ENCODE measurements at regions not wholly inside any gene's neighbourhood (a gene's known extent, or its start where the extent isn't known, plus 50 kb on each side); places are given as distances from the start of the nearest gene placed in this dataset.
A peak's percentile ranks its signal among the peaks of the same experiment; 100 is the strongest.
"Not testable (repeated sequence)": the region's sequence is repeated elsewhere in the genome, so short reads cannot be mapped to it uniquely, and the experiment has no call there.

DNA sequence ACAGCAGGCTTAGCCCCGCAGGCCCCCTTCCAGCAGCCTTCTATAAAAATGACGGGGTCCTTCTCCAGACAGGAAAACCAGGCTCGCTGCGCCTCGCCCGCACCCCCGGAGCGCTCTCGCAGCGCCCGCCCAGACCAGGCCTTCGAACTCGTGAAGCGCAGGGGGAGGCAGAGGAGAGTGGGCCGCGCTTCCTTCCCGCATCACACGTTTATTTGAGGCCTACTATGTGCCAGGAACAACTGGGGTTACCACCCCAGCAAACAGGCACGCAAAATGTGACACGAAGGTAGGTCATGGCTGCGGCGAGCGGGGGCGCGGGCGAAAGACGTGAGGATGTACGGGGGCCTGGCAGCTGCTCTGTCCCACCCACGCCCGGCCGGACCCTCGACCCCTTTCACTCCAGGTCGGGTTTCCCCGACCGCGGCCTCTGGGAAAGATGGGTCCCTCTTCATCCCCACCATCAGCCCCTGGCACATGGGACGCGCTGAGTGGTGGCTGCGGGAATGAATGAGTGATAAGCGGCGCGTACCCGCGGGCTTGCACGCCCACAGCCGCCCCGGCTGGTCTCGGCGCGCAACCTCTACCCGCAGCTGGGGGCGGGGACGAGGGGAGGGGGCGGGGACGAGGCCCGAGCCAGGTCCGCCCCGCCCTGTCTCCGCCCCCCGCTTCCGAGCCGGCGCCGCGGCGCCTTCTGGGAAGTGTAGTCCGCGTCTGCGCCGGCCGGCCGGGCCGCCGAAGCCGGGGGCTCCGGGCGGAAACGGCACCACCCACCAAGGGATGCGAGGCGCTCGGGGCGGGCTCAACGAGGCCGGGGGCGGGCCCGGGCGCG lies 59.1 kb downstream of the ZNF467 start:
- peak; percentile 94 to 95 for DNase-seq
- H3K27ac ChIP-seq = peak overlapping the region; percentile 21; the same call in 1 of the 2 replicates
- peaks cover 16% of the 10 kb centered on the region for H3K9me3 ChIP-seq (replicated peaks)
- no peaks in the 10 kb centered on the region for H3K27me3 ChIP-seq
- H3K4me1 ChIP-seq = peaks cover 12% of the 10 kb centered on the region; the same call in 1 of the 2 replicates
- H3K36me3 ChIP-seq = no peaks in the 10 kb centered on the region
- peak overlapping the region; percentile 96 for H3K4me3 ChIP-seq

DNA sequence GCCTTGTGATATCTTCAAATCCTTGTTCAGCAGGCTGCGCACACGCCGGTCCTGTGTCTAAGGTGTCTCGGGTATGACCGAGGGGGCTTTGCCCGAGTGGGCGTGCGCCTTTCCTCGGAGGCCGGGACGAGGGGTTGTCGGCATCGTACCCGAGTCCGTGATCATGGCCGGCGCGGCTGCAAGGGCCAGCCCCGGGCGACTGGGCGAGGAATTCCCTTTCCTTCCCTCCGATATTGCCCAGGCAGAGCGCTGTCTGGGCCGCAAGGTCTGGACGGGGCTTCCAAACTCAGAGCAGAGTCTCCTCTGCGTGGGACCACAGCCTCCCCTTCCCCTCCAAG lies 59.7 kb downstream of the ZNF467 start:
- peaks cover 9% of the 10 kb centered on the region; the same call in 1 of the 2 replicates for H3K4me1 ChIP-seq
- peaks cover 17% of the 10 kb centered on the region for H3K9me3 ChIP-seq (replicated peaks)
- no peaks in the 10 kb centered on the region for H3K36me3 ChIP-seq
- H3K27ac ChIP-seq = no peak overlapping the region
- H3K4me3 ChIP-seq = no peak overlapping the region
- no peak for DNase-seq
- no peaks in the 10 kb centered on the region for H3K27me3 ChIP-seq

GRCh38 chr7:149713061-149713730 lies 60.2 kb downstream of the ZNF467 start:
- no peaks in the 10 kb centered on the region for H3K36me3 ChIP-seq

DNA sequence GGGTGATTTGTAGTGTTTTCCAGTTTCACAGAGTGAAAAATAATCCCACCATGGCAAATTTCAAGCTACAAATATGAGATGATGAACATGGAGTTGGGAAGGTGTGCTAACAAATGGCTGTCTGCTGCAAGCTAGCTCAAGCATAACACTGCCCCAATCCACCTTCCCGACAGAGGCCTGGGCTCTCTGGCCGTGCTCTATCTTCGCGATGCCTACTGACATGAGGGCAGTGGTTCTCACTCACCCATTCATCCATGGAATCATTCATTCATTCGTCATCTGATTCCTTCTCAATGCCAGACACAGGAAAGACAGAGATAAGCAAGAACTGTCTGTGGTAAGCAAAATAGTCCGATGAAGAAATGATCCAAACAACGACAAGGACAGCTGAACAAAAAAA lies 65.4 kb downstream of the ZNF467 start:
- no peaks in the 10 kb centered on the region for H3K36me3 ChIP-seq
- no peaks in the 10 kb centered on the region for H3K27me3 ChIP-seq
- DNase-seq = no peak
- H3K4me1 ChIP-seq = peaks cover 6% of the 10 kb centered on the region; the same call in 1 of the 2 replicates
- H3K9me3 ChIP-seq (replicated peaks) = peaks cover 17% of the 10 kb centered on the region
- H3K4me3 ChIP-seq = no peak overlapping the region
- H3K27ac ChIP-seq = no peak overlapping the region

More at GRCh38 chr7:149713061-149713730, 60.2 kb downstream of the ZNF467 start:
- Histone ChIP-seq H3K27me3 (no peaks in the 10 kb centered on the region), H3K4me3 (no peak overlapping the region), H3K27ac (no peak overlapping the region), H3K9me3 (replicated peaks) (peaks cover 17% of the 10 kb centered on the region), H3K4me1 (peaks cover 9% of the 10 kb centered on the region; the same call in 1 of the 2 replicates)
- DNase-seq = no peak

GRCh38 chr7:149707448-149707886 lies 65.9 kb downstream of the ZNF467 start:
- DNase-seq = peak in 1 of 2 experiments; percentile 40
- no peak overlapping the region for H3K27ac ChIP-seq
- H3K4me1 ChIP-seq = peaks cover 6% of the 10 kb centered on the region; the same call in 1 of the 2 replicates
- no peaks in the 10 kb centered on the region for H3K36me3 ChIP-seq
- no peaks in the 10 kb centered on the region for H3K27me3 ChIP-seq
- peaks cover 17% of the 10 kb centered on the region for H3K9me3 ChIP-seq (replicated peaks)
- H3K4me3 ChIP-seq = no peak overlapping the region

GRCh38 chr7:149706398-149706797 lies 67.0 kb downstream of the ZNF467 start:
- no peaks in the 10 kb centered on the region for H3K36me3 ChIP-seq
- H3K27me3 ChIP-seq = no peaks in the 10 kb centered on the region
- no peak overlapping the region for H3K4me3 ChIP-seq
- no peak overlapping the region for H3K27ac ChIP-seq
- no peak for DNase-seq
- peaks cover 6% of the 10 kb centered on the region; the same call in 1 of the 2 replicates for H3K4me1 ChIP-seq
- H3K9me3 ChIP-seq (replicated peaks) = peaks cover 16% of the 10 kb centered on the region

- Histone ChIP-seq H3K9me3 (replicated peaks) (peaks cover 3% of the 10 kb centered on the region; the same call in 1 of the 2 replicates), H3K4me1 (peaks cover 6% of the 10 kb centered on the region; the same call in 1 of the 2 replicates), H3K4me3 (no peak overlapping the region), H3K27me3 (no peaks in the 10 kb centered on the region), H3K36me3 (no peaks in the 10 kb centered on the region), H3K27ac (no peak overlapping the region)
- DNase-seq = no peak
These were observed 68.9 kb downstream of the ZNF467 start for GRCh38 chr7:149704507-149704906.

GRCh38 chr7:149703044-149703650 lies 70.2 kb downstream of the ZNF467 start:
- Histone ChIP-seq H3K27me3 (no peaks in the 10 kb centered on the region), H3K9me3 (replicated peaks) (peaks cover 7% of the 10 kb centered on the region; the same call in 1 of the 2 replicates), H3K4me3 (no peak overlapping the region), H3K36me3 (no peaks in the 10 kb centered on the region), H3K27ac (no peak overlapping the region), H3K4me1 (peaks cover 6% of the 10 kb centered on the region; the same call in 1 of the 2 replicates)
- no peak for DNase-seq

GRCh38 chr7:149701495-149702240 lies 71.7 kb downstream of the ZNF467 start:
- Histone ChIP-seq H3K9me3 (replicated peaks) (peaks cover 9% of the 10 kb centered on the region; the same call in 1 of the 2 replicates), H3K36me3 (no peaks in the 10 kb centered on the region), H3K27me3 (no peaks in the 10 kb centered on the region), H3K4me1 (peaks cover 6% of the 10 kb centered on the region; the same call in 1 of the 2 replicates), H3K27ac (no peak overlapping the region), H3K4me3 (no peak overlapping the region)
- DNase-seq = no peak

GRCh38 chr7:149697767-149698166 lies 75.6 kb downstream of the ZNF467 start:
- not testable (repeated sequence) for H3K27me3 ChIP-seq, H3K27ac ChIP-seq, DNase-seq, H3K4me3 ChIP-seq, H3K36me3 ChIP-seq, H3K4me1 ChIP-seq
- H3K9me3 ChIP-seq (replicated peaks) = peaks cover 13% of the 10 kb centered on the region; the same call in 1 of the 2 replicates

DNA sequence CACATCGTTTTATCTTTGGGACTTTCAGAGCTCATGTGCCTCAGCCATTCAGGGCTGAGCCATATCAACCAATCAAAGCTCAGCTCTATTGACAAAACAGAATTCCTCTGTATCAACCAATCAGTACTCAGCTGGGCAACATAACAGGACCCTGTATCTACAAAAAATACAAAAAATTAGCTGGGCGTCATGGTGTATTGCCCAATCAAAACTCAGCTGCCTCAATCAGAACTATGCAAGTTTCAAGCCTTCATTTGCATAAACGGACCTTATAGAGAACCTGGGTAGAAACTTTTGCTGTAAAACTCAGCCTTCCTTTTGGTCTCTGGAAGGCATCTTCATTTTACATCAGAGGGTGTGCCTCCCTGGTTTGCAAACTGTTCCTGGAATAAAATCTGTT lies 77.1 kb downstream of the ZNF467 start:
- Histone ChIP-seq H3K9me3 (replicated peaks) (peaks cover 13% of the 10 kb centered on the region; the same call in 1 of the 2 replicates), H3K4me1 (no peaks in the 10 kb centered on the region), H3K36me3 (no peaks in the 10 kb centered on the region), H3K27me3 (0 out of 2 replicates have a peak, but pooled peaks cover 5% of the 10 kb centered on the region), H3K27ac (no peak overlapping the region), H3K4me3 (no peak overlapping the region)
- no peak for DNase-seq

DNA sequence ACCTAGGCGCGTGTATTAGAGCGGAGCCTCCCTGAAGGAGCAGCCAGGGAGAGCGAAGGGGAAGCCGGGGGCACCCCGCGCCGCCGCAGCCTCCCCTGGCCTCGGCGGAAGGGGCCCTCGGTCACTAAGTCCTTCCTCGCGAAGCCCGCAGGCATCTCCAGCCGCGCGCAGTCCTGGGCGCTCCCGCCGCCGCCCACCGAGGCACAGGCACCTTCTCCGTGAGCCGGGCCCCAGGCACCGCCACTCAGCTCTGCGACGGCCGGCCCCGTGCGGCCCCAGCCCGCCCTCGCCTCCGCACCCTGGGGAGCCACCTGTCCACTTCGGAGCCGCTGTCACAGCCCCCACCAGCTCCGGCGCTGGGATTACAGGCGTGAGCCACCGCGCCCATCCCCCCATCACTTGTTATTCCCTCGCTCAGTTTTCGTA lies 80.8 kb downstream of the ZNF467 start:
- Histone ChIP-seq H3K4me3 (no peak overlapping the region), H3K27ac (no peak overlapping the region)
- no peak for DNase-seq

GRCh38 chr7:149692056-149692455 lies 81.3 kb downstream of the ZNF467 start:
- no peak for DNase-seq
- no peak overlapping the region for H3K4me3 ChIP-seq
- no peak overlapping the region for H3K27ac ChIP-seq
- no peaks in the 10 kb centered on the region for H3K36me3 ChIP-seq
- H3K4me1 ChIP-seq = no peaks in the 10 kb centered on the region
- 0 out of 2 replicates have a peak, but pooled peaks cover 10% of the 10 kb centered on the region for H3K9me3 ChIP-seq (replicated peaks)
- 0 out of 2 replicates have a peak, but pooled peaks cover 5% of the 10 kb centered on the region for H3K27me3 ChIP-seq

More for the DNA sequence above, 80.8 kb downstream of the ZNF467 start:
- H3K27me3 ChIP-seq = 0 out of 2 replicates have a peak, but pooled peaks cover 5% of the 10 kb centered on the region
- no peaks in the 10 kb centered on the region for H3K36me3 ChIP-seq
- 0 out of 2 replicates have a peak, but pooled peaks cover 8% of the 10 kb centered on the region for H3K9me3 ChIP-seq (replicated peaks)
- no peaks in the 10 kb centered on the region for H3K4me1 ChIP-seq

Data from SJCRH30 (cell line).